Chondrocyte (in vitro differentiated cells): ENCODE measurements at regions not wholly inside any gene's neighbourhood (a gene's known extent, or its start where the extent isn't known, plus 50 kb on each side); places are given as distances from the start of the nearest gene placed in this dataset.
"Not testable (repeated sequence)": the region's sequence is repeated elsewhere in the genome, so short reads cannot be mapped to it uniquely, and the experiment has no call there.

Experiments used
- DNase-seq: peaks from one replicate; pipeline ENCODE4 v3.0.0; 2021; ENCODE audit warnings: mixed read lengths, low spot score
- H3K27ac Mint-ChIP-seq: one replicate; pipeline ENCODE4 v1.8.0; 2021; ENCODE audit warnings: mild to moderate bottlenecking, moderate library complexity, mixed read lengths; ENCODE audit not compliant: unreplicated experiment
- H3K27me3 Mint-ChIP-seq: 2 replicates; pipeline ENCODE4 v1.8.0; 2021; ENCODE audit warnings: low read depth, mixed read lengths
- H3K36me3 Mint-ChIP-seq: 2 replicates; pipeline ENCODE4 v1.8.0; 2021; ENCODE audit warnings: low read depth, mixed read lengths
- H3K4me1 Mint-ChIP-seq: 2 replicates; pipeline ENCODE4 v1.8.0; 2021; ENCODE audit warnings: low read depth, mild to moderate bottlenecking, mixed read lengths
- H3K4me3 Mint-ChIP-seq: one replicate; pipeline ENCODE4 v1.8.0; 2021; ENCODE audit warnings: mild to moderate bottlenecking, moderate library complexity, mixed read lengths; ENCODE audit not compliant: unreplicated experiment
- H3K9me3 Mint-ChIP-seq: 2 replicates; pipeline ENCODE4 v1.8.0; 2021; ENCODE audit warnings: low read depth, mixed read lengths
- TF ChIP-seq, protein P1 (sequence below): fragments of 200-600 bp; sonication (generic); IDR thresholded peaks from 2 replicates; pipeline ENCODE4 v1.5.0; 2021; ENCODE audit warnings: antibody characterized with exemption, mild to moderate bottlenecking, moderate library complexity

DNA sequence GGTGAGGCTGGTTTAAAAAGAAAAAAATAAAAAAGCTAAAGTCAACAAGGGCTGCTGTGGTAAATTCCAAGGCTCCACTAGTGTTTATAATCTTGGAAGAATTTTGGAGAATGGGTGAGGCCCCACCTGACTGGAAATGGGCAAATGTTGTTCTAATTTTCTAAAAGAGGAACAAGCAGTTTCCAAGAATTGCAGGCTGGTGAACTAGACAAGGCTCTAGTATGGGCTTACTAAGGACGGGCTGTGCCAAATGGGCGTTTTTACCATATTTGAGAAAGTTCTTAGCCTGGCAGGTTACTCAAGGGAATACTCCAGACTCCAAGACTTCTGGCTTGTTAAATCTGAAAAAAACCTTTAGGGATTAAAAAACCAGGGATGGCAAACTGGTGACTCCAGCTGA, 67.0 kb upstream of the ABHD2 start:
- TF ChIP-seq, protein P1, sequence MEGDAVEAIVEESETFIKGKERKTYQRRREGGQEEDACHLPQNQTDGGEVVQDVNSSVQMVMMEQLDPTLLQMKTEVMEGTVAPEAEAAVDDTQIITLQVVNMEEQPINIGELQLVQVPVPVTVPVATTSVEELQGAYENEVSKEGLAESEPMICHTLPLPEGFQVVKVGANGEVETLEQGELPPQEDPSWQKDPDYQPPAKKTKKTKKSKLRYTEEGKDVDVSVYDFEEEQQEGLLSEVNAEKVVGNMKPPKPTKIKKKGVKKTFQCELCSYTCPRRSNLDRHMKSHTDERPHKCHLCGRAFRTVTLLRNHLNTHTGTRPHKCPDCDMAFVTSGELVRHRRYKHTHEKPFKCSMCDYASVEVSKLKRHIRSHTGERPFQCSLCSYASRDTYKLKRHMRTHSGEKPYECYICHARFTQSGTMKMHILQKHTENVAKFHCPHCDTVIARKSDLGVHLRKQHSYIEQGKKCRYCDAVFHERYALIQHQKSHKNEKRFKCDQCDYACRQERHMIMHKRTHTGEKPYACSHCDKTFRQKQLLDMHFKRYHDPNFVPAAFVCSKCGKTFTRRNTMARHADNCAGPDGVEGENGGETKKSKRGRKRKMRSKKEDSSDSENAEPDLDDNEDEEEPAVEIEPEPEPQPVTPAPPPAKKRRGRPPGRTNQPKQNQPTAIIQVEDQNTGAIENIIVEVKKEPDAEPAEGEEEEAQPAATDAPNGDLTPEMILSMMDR = no peak
- Mint-ChIP-seq H3K27me3 (no peaks in the 10 kb centered on the region), H3K4me3 (no peak overlapping the region), H3K9me3 (peaks cover 11% of the 10 kb centered on the region), H3K36me3 (peaks cover 6% of the 10 kb centered on the region), H3K27ac (peak overlapping the region; percentile 80), H3K4me1 (peaks cover 54% of the 10 kb centered on the region)
- no peak for DNase-seq

DNA sequence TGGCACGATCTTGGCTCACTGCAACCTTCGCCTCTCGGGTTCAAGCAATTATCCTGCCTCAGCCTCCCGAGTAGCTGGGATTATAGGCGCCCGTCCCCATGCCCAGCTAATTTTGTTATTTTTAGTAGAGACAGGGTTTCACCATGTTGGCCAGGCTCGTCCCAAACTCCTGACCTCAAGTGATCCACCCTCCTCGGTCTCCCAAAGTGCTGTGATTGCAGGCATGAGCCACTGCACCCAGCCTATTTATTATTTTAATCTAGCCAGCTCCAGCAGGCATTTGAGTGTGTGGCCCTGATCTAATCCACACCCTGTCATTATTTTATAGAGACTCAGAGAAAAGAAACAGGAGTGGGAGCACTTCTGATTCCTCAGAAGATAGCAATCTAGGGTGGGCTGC, 66.4 kb upstream of the ABHD2 start:
- H3K27ac Mint-ChIP-seq = peak overlapping the region; percentile 17

DNA sequence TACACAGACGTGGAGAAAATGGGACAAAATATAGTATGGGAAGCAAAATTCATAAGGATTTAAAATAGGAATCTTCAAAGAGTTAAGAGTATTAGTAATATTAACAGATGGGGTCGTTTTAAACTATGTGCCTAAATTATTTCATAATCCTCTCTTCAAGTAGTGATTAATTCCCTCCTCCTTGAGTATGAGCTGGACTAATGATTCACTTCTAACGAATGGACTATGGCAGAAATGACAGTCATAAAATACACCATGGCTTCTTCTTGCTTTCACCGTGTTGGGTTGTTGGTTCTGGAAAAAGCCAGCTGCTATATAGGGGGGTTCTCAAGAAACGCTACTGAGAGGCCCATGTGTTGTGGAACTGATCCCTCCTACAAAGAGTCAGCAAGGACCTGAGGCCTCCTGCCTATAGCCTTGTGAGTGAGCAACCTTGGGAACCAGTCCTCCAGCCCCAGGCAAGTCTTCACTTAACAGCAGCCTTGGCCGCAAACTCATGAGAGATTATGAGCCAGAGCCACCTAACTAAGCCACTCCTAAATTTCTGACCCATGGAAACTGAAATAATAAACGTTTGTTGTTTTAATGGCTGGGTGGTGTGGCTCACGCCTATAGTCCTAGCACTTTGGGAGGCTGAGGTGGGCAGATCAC, 64.8 kb upstream of the ABHD2 start:
- no peaks in the 10 kb centered on the region for H3K27me3 Mint-ChIP-seq
- H3K36me3 Mint-ChIP-seq = peaks cover 7% of the 10 kb centered on the region
- TF ChIP-seq, protein P1 = no peak
- H3K9me3 Mint-ChIP-seq = peaks cover 13% of the 10 kb centered on the region
- no peak for DNase-seq
- H3K27ac Mint-ChIP-seq = no peak overlapping the region
- no peak overlapping the region for H3K4me3 Mint-ChIP-seq
- peaks cover 32% of the 10 kb centered on the region for H3K4me1 Mint-ChIP-seq

More for the DNA sequence above, 66.4 kb upstream of the ABHD2 start:
- Mint-ChIP-seq H3K4me1 (peaks cover 48% of the 10 kb centered on the region), H3K9me3 (peaks cover 13% of the 10 kb centered on the region)
- not testable (repeated sequence) for H3K27me3 Mint-ChIP-seq, DNase-seq, H3K4me3 Mint-ChIP-seq, H3K36me3 Mint-ChIP-seq

DNA sequence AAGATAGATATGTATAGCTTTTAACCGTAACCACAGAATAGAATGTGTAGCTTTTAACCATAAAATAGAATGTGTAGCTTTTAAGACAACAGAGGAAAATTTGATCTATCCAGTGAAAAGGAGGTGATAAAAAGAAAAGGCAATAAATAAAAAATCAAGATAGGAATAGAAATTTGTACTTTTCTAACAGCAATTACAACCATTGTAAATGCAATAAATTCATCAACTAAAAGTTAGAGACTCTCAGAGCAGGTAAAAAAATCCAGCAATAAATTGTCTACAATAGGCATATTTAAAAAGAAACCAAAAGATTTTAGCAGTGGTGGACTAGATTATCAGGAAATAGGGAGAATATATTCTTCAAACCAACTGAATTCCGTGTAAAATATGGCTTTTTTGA, 63.8 kb upstream of the ABHD2 start:
- peaks cover 13% of the 10 kb centered on the region for H3K9me3 Mint-ChIP-seq
- H3K4me3 Mint-ChIP-seq = no peak overlapping the region
- peaks cover 7% of the 10 kb centered on the region for H3K36me3 Mint-ChIP-seq
- H3K4me1 Mint-ChIP-seq = peaks cover 23% of the 10 kb centered on the region
- H3K27me3 Mint-ChIP-seq = no peaks in the 10 kb centered on the region
- H3K27ac Mint-ChIP-seq = no peak overlapping the region
- TF ChIP-seq, protein P1 = no peak
- DNase-seq = no peak

DNA sequence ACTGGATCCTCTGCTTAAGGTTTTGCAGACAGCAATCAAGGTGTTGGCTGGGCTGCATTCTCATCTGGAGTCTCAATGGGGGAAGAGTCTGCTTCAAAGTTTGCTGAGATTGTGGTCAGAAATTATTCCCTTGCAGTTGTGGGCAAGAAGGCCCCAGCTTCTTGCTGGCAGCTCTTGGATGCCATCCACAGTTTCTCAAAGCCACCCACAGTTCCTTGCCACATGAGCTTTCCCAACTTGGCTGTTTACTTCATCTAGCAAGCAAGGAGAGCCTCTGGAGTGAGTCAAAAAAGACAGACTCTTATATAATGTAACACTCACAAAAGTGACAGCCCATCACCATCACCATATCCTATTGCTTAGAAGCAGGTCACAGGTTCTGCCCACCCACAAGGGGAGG, 62.1 kb upstream of the ABHD2 start:
- H3K27ac Mint-ChIP-seq = no peak overlapping the region
- H3K4me3 Mint-ChIP-seq = no peak overlapping the region
- TF ChIP-seq, protein P1 = no peak
- no peaks in the 10 kb centered on the region for H3K27me3 Mint-ChIP-seq
- H3K4me1 Mint-ChIP-seq = peaks cover 11% of the 10 kb centered on the region
- H3K9me3 Mint-ChIP-seq = peaks cover 16% of the 10 kb centered on the region
- peaks cover 7% of the 10 kb centered on the region for H3K36me3 Mint-ChIP-seq
- DNase-seq = no peak

DNA sequence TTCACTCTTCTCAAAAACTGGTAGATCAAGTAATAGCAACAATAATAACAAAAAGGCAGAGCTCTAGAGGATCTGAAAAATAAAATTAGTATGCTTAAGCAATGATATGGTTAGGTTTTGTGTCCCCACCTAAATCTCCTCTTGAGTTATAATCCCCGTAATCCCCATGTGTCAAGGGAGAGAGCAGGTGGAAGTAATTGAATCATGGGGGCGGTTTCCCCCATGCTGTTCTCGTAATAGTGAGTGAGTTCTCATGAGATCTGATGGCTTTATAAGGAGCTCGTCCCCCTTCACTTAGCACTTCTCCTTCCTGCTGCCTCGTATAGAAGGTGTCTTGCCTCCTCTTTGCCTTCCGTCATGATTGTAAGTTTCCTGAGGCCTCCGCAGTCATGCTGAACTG, 60.2 kb upstream of the ABHD2 start:
- Mint-ChIP-seq H3K4me1 (no peaks in the 10 kb centered on the region), H3K4me3 (no peak overlapping the region), H3K27ac (no peak overlapping the region), H3K9me3 (peaks cover 16% of the 10 kb centered on the region), H3K36me3 (peaks cover 7% of the 10 kb centered on the region), H3K27me3 (no peaks in the 10 kb centered on the region)
- no peak for DNase-seq
- TF ChIP-seq, protein P1 = no peak
